GM18870 (cell line): ENCODE measurements at regions not wholly inside any gene's neighbourhood (a gene's known extent, or its start where the extent isn't known, plus 50 kb on each side); places are given as distances from the start of the nearest gene placed in this dataset.

Source experiments
- ATAC-seq: cut with Tn5 transposase; IDR thresholded peaks from one replicate; pipeline ENCODE4 v1.9.1; 2021; ENCODE audit warnings: moderate library complexity; ENCODE audit not compliant: unreplicated experiment

DNA sequence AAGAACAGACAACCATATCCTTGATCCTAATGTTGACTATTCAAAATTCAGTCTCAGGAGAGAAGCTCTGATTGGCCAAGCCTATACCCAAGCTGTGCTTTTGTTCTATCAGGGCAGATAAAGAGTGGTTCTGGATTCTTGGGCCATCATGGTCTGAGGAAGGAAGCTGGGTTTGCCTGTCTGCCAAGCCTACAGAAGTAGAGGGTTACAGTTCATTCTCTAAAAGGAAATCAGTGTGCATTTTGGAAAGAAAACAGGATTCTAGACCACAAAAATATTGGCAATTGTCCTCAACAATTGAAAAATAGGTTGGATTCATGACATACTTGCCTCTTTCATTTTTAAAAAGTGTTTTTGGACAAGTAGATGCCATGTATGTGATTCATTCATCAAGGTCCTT is 145.4 kb upstream of the BMP2 start:
- no peak for ATAC-seq

DNA sequence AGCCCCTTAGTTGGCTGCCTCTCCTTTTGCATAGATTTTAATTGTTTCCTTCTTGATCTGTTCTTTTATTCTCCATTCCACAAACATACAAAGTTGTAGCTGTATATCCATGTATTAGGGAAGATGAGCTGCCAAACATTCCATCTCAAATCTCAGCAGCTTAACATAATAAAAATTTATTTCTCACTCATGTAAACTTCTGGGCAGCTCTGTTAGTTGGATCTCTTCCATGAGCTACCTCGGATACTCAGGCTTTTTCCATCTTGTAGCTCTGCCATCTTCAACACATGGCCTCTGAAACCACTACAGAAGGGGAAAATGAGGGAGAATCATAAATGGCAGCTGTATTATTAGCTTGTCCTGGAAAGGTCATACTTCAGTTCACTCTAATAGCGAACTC is 149.4 kb upstream of the BMP2 start:
- no peak for ATAC-seq

DNA sequence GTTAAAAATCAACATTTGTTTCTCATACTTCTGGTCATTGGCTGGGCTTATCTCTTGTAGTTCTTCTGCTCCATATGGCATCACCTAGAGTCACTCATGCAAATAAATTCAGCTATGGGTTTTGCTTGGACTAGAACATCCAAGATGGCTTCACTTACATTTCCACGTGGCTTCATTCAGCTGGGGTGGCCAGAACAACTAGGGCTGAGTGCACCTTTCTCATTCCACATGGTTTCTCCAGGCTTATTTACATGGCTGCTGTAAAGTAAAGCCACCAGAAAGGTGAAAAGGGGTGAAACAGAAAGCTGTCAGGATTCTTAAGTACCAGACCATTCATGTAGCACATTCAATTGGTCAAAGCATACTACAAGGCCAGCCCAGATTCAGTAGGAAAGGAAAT is 151.1 kb upstream of the BMP2 start:
- no peak for ATAC-seq

DNA sequence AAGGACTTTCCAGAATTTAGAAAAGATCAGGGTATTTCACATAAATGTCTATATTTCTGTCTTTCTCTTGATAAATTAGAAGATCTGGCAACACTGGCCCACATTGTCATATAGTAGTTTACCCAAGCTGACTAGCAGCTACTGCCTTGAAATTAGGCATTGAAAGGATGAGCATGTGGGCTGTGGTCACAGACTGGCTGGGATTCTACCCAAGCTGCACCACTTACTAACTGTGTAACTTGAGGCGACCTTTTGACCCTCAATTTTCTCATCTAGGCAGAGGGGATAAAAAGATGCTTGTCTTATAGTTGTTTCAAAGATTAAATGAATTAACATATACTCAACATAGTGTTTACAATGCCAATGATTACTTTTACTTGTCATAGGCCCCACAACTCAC is 152.7 kb upstream of the BMP2 start:
- ATAC-seq = no peak

DNA sequence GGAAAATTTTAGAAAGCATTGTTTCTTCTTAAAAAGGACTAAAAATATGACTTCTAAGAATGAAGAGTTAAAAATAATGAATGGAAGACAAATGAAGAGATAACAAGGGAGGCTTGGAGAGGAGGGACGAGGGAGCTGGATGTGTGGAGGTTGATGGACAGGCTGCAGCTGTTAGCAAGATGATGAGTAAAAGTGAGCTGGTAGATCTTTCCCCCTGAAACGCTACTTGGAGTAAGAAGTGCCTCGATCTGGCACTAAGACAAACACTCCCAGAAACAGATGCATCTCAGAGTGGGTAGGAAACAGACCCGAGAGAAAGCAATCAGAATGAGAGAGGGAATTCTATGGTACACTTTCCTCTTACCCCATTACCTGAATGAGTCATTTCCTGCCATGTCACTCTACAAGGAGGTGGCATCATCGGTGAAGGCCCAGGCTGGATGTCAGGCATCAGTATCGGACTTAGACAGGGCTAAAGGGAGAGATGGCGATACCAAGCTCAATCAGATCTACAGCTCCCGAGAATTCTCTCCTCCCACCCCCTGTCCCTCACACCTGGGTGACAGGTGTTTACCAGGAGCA is 154.1 kb upstream of the BMP2 start:
- ATAC-seq = peak; percentile 72

DNA sequence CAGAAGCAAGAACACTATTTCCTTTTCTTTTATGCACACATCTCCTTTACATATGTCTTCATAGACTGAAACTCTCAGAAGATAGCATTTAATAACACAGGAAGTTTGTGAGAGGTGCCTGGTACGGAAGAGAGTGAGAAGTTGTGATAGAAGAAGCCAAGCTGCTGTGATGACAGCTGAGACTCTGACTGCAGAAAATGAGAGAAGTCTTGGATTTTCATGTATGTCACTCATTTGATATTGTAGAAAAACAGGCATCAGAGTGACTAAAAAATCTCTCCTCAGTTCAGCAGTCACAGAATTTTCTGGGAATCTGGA is 154.9 kb upstream of the BMP2 start:
- no peak for ATAC-seq

DNA sequence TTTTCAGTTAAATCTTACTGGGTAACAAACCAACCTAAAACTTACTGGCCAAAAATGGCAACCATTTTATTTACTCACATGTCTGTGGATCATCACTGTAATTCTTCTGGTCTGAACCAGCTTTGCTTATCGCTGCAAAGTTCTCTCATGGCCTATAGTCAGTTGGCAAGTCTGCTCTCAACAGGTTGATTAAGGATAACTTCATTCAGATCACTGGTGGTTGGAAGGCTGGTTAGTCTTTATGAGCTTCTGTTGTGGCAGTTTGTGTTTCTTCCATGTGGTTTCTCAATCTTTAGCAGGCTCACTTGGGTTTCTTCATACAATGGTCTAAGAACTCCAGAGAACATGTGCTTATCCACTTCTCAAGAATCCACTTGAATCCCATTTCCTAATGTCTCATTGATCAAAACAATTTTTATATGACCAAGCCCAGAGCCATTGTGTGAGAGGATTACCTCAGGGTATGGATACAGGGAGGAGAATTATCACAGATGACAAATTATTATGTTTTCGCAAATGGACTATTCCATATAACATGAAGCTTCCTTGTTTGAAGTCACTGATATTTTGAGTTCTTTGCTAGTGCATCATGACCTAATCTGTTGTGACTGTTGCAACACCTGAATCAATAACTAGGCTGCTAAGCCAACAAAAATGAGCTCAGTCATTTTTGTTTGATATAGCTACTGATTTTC is 155.4 kb upstream of the BMP2 start:
- ATAC-seq = no peak

DNA sequence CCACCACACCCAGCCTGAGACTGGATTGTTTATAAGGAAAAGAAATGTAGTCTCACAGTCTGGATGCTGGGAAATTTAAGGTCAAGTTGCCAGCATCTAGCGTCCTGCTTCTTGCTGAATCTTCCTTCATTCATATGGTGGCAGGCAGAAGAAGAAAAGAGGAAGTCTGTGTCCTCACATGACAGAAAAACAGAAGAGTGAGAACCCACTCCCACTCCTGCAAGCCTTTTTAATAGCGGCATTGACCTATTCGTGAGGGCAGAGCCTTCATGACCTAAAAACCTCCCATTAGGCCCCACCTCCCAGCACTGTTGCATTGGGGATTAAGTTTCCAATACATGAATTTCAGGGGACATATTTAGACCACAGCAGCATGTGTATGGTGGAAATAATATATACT is 160.8 kb upstream of the BMP2 start:
- no peak for ATAC-seq

DNA sequence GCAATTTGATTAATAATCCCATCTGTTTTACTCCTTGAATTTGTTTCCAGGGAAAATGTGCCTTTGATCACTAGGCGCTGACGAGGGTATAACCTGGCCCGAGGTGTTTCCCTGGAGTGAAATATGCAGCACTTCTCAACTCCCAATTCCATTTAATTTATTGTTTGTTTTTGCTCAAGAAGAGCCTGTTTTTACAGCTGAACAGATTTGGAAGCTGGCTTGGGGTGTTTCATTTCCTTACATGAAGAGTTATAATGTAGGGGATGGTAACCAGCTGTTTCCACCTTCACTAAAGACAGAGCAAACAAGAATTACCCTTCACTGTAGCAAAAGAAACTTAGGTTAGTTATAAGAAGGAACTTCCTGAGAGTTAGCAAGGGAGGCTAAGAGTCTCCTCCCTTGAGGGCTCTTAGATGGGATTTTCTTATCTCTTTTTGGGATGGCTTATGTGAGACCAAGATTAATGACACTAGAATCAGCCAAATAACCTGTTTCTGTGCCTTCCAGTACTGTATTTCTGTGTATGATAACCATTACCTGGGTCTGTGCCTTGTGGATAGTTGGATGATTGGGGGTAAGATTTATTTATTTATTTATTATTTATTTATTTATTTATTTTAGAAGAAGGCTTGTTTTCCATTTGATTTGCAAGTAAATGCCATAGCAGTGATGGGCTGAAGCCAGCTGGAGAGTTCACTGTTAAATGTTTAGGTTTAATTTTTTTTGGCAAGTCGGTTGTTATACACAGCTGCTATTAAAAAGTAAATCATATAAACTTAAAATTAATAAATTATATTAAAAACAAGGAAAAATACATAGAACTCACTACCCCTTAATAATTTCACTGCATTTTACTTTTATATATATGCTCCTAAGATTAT is 162.2 kb upstream of the BMP2 start:
- ATAC-seq = no peak

DNA sequence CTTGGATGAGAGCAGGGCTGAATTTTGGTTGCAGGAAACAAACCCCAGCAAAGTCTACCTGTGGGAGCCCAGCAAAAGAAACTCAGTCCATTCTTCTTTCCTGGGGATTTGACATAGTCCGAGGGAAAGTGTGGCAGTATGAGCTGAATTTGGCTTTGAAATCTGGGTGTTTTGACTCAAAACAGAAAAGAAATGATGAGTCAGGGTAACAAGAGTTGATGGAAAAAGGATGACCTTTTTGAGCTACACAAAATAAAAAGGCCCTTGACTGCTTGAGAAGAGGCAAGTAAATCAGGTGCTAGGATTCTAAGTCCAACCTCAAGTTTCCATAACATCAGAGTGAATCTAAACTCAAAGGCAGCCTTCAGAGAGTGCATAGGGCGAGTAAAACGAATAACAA is 163.3 kb upstream of the BMP2 start:
- no peak for ATAC-seq

DNA sequence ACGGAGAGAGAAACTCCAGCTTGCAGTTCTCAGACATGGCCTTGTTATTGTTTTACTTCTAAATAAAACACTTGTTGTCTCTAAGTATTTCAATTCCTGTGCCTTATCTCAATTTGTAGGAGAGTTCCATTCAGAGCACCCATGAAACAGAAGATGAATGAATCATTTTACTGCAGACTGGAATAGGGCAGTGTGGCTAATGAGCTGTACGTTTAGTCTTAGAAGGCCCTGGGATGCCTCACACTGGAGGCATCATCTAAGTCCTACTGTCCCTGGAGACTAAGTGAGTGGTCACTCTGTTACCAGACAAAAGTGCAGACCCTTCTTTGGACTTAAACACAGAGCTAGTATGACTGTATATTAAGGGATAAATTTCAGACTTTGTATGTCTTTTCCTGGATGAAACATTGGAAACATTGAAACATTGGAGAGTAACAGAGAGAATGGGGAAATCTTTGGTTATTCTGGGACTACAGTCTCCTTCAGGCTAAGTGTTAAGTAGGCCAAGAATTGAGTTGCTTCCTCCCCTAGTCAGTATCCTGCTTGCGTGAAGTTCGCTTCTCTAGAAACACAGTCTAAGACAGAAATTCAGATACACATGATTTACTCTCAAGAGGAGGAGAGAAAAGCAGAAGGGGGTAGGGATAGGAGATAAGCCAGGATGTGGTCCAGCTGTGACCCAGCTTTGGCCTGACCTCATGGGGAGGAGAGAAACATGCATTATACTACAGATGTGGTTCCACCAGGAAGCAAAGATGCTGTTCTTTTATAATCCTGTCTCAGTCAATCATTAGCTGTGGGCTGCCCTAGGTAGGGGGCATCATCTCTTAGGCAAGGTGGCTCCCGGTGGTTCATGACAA is 167.4 kb upstream of the BMP2 start:
- ATAC-seq = no peak

DNA sequence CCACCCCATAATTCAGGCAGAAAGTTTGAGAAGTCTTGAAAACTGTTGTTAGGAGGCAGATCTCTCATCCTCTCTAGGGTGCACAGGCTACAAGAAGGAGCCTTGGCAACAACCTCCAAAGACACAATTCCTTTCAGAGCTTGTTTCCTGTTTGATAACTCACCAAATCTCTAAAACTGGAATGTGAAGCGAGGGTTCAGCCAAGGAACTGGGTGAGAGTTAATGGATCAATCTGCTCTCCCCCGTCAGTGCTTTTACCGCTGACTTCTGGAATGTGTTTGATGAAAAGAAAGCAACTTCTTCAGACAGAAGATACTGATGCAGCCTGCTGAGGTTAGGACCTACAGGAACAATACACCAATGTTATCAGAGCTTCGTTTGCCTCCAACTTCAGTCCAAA is 171.8 kb upstream of the BMP2 start:
- no peak for ATAC-seq

DNA sequence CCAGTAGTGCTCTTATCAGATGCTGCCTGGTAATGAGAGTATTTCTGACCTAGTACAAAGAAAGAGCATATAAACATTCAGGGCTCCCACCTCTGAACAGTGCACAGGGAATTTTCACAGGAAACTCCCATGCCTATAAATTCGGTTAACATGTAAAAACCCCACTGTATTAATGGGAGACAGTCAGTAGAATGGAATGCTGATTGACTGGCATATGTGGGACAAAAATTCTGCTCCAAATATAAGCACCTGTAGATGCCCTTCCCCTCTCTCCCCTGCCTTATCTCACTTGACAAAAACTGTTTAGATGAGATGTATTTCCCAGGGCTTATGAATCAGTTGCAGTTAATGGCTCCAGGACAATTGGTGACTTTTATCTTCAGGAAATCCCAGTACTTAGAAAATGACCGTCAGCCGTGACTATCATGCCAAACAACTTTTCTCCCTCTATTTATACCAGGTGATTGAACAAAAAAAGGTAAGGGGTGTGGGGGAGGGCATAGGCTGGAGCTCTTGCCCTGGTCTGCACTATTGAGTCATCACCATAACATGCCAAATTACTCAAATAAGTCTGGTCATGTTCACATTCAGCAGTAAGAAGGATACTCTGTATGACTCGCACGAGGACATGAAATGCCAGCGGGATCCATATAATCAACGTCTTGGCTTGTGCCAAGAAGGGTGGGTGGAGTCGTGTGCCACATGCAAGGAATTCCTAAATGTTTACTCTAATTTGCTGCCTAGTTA is 176.4 kb upstream of the BMP2 start:
- ATAC-seq = no peak

DNA sequence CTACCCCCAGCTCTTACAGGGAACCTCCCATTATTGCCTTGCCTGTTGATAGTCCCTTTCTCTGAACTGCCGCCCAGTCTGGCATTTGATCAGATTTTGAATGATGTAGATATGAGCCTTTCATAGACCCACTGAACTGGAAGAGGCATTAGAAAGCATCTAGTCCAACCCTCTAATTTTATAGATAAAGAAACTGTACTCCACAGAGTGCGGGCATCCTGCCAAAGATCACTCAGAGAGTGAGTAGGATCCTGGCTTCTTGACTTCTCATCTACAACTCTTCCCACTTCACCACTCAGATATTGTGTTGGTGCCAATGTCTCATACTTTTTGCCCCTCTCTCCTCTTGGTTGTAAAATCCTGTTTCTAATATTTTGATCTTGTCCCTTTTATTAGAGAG is 179.2 kb upstream of the BMP2 start:
- ATAC-seq = no peak

DNA sequence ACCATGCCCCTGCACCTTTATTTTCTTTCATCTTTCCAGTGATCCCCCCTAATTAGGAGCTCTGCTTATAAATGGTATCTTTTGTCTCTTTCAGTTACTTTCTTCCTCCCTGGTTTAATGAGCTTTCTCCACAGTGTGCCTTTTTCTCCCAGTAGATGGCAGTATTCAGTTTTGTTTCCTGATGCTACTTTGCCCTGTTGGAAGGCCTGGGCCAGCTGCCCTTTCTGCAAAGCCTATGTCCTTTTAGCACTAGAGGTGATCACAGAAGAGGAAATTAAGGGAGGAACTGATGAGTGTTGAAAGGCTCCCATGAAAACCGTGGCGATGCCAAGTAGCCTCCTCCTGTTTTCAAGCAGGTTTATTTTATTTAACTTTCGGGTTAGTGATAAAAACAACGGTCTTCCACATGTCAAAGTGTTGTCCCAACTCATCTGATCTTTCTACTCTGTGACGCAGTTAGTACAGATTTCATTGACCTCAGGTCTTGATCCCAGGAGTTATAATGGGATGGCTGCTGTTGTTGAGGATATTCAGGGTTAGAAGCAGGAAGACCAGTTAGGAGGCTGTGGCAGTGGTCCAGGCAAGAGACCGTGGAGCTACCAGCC is 184.2 kb upstream of the BMP2 start:
- peak; percentile 82 for ATAC-seq

DNA sequence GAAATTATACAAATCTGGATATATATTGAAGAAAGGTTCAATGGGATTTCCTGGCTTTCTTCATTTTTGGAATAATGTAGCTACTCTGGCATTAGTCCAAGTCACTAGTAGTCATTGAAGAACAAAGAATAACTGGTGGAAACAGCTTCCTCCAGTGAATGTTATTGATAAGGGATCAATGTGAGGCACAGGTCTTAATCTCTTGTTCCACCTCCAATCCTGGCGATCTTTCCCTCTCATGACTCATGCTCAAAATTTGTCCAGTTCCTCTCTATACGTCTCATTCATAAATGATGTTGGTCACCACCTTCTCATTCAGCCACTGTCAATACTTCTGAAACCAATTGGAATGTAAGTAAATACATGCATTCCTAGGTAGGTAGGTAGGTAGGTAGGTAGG is 185.0 kb upstream of the BMP2 start:
- no peak for ATAC-seq

DNA sequence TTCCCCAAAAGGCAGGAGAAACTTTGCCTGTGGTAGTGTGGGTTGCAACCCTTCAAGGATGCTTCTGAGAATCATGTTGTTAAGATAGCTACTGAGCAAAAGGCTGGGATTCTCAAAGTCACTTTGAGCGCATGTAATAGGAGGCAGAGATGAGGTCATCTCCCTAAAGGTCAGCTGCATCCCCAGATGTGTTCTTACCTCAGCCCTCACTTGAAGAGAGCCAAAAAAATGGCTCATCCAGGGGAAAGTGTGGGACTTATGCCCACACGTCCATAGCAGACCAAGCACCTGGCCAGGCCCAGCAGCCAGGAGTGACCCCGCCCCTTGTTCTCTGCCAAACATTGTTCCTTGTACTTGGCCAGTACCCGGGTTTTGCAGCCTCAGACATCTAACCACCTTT is 187.0 kb upstream of the BMP2 start:
- ATAC-seq = no peak

DNA sequence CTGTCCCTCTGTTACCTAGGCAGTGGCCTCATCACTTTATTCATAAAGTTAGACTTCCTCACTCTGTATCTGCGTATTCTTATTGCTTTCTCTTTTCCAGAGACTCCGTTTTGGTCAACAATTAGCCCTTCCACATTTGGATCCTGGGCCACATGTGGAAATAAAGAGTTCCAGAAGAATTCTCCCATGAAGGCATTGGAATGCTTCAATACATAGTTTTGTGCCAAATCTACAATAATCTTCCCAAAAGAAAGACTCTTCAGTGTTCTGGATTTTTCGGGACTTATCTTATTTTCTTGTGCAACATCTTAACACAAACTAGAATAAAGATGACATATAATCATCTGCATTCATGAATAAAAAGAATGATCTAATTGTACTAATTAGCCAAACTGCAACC is 187.7 kb upstream of the BMP2 start:
- no peak for ATAC-seq

DNA sequence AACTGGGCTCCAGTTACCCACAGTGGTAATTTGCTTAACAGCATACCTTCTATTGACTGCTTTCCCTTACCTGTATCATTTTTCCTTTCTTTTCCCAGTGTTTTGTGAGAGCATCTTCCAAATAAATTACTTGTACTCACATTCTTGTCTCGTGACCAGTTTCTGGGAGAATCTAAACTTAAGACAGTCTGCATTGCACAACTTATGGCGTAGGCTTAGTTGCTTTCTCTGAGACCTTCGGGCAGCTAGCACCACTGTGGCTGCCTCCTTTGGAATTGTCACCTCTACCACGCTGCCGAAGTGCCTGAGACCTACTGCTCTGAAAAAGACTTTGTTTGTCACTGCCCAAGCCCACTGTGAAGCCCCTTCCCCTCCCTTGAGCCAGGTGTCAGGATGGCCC is 188.1 kb upstream of the BMP2 start:
- no peak for ATAC-seq

DNA sequence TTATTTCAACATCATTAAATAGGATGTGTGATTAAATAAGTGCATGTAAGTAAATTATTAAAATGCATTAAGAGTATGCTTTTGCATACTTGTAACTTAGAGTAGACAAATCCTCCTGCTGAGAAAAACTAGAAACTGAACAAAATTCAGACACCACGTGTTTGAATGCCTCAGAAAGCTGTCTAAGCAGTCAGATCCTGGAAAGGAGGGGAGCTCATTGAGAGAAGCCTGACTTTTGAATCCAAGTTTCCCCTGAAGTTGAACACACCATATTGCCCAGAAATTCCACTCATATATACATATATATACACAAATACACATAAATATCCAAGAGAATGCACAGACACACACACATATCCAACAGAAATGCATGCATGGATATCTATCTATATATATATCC is 190.0 kb upstream of the BMP2 start:
- ATAC-seq = no peak
